ENCODE measurements at regions not wholly inside any gene's neighbourhood (a gene's known extent, or its start where the extent isn't known, plus 50 kb on each side); places are given as distances from the start of the nearest gene placed in this dataset.

DNA sequence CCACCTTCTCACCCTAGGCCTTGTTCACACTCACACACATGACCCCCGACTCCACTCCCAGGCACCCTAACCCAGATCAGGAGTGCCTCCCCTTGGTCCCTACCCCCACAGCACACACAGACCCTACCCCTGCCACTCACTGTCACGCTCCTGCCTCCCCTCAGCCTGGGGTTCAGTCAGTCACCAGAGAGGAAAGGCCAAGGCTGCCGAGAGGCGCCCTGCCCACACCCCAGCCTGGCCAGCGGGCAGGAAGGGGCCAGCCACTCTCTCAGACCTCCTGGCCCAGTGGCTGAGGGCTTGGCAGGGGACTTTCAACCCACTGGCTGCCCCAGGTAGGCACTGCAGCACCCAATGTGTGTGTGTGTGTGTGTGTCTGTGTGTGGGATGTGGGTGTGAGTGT is 122.4 kb upstream of the MVB12B start:
- TF ChIP-seq, protein P1, sequence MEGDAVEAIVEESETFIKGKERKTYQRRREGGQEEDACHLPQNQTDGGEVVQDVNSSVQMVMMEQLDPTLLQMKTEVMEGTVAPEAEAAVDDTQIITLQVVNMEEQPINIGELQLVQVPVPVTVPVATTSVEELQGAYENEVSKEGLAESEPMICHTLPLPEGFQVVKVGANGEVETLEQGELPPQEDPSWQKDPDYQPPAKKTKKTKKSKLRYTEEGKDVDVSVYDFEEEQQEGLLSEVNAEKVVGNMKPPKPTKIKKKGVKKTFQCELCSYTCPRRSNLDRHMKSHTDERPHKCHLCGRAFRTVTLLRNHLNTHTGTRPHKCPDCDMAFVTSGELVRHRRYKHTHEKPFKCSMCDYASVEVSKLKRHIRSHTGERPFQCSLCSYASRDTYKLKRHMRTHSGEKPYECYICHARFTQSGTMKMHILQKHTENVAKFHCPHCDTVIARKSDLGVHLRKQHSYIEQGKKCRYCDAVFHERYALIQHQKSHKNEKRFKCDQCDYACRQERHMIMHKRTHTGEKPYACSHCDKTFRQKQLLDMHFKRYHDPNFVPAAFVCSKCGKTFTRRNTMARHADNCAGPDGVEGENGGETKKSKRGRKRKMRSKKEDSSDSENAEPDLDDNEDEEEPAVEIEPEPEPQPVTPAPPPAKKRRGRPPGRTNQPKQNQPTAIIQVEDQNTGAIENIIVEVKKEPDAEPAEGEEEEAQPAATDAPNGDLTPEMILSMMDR (IDR thresholded peaks at IDR 0.05): no peak
- Histone ChIP-seq H3K4me3 (no peak overlapping the region), H3K9me3 (no peaks in the 10 kb centered on the region), H3K36me3 (ENCODE audit: low read depth) (no peaks in the 10 kb centered on the region), H3K4me1 (ENCODE audit: low read depth) (no peaks in the 10 kb centered on the region)
- intact Hi-C loops (cut with DNase I, micrococcal nuclease): no loop called here
- ATAC-seq: no peak
- DNase-seq: no peak

DNA sequence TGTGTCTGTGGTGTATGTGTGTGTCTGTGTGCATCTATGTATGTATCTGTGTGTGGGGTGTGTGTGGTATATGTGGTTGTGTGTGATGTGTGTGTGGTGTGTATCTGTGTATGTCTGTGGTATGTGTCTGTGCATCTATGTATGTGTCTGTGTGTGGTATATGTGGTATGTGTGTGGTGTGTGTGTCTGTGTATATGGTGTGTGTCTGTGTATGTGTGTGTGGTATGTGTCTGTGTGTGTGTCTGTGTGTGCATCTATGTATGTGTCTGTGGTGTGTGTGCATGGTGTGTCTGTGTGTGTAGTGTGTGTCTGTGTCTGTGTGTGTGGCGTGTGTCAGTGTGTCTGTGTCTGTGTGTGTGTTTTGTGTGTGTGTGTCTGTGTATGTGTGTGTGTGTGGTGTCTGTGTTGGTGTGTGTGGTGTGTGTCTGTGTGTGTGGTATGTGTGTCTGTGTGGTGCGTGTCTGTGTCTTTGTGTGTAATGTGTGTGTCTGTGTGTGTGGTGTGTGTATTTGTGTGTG is 121.9 kb upstream of the MVB12B start:
- Histone ChIP-seq H3K36me3 (ENCODE audit: low read depth) (no peaks in the 10 kb centered on the region), H3K4me3 (no peak overlapping the region), H3K9me3 (no peaks in the 10 kb centered on the region), H3K4me1 (ENCODE audit: low read depth) (no peaks in the 10 kb centered on the region)
- no peak for DNase-seq
- TF ChIP-seq, protein P1 (IDR thresholded peaks at IDR 0.05): no peak
- intact Hi-C loops (cut with DNase I, micrococcal nuclease): no loop called here
- no peak for ATAC-seq

DNA sequence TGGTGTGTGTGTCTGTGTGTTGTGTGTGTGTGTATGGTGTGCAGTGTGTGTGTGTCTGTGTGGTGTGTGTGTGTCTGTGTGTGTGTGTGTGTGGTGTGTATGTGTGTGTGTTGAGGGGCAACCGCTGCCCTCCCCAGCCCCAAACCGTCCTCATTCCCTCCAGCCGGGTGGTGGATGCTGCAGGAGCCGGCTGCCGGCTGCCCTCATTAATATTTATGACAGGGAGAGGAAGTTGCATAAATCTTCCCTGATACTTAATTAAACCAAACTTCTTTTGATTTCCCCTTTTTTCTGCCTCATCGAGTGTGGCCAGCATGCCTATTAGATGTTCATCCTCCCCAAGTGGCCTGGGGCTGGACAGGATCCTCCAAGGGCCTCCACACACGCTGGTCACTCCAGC is 121.4 kb upstream of the MVB12B start:
- TF ChIP-seq, protein P1 (IDR thresholded peaks at IDR 0.05): no peak
- Histone ChIP-seq H3K4me3 (no peak overlapping the region), H3K9me3 (no peaks in the 10 kb centered on the region), H3K4me1 (ENCODE audit: low read depth) (no peaks in the 10 kb centered on the region), H3K36me3 (ENCODE audit: low read depth) (no peaks in the 10 kb centered on the region)
- DNase-seq: no peak
- intact Hi-C loops (cut with DNase I, micrococcal nuclease): no loop called here
- no peak for ATAC-seq

DNA sequence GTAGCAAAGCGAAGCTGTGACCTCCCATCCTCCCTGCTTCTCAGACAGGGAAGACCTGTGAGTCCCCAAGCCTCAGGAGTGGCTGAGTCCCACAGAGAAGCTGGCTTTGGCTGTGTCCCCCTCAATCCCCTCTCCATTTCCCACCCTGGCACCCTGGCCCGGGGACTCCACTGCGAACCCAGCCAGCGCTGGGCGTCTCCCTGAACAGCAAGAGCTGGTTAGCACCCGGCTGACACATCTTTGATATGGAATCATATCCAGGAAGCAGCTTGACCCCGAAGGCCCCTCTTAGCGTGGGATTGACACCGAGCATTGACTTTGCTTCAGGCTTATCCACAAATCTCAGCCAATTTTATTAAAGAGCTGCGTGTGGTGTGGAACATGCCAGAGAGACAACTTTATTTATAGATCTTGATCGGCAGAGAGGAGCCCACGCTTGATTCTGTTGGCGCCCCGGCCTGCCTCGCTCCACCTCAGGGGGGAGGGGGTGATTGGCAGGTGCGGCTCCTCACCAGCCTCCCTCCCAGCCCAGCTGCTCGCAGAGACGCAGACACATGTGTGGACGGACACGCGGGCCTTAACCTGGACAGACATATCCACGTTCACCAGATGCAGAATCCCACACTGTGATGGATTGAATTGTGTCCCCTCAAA is 120.7 kb upstream of the MVB12B start:
- Histone ChIP-seq H3K4me1 (ENCODE audit: low read depth) (no peaks in the 10 kb centered on the region), H3K9me3 (no peaks in the 10 kb centered on the region), H3K36me3 (ENCODE audit: low read depth) (no peaks in the 10 kb centered on the region), H3K4me3 (no peak overlapping the region)
- intact Hi-C loops (cut with DNase I, micrococcal nuclease): no loop called here
- DNase-seq (no peak), ATAC-seq (no peak)
- TF ChIP-seq, protein P1 (IDR thresholded peaks at IDR 0.05): no peak

DNA sequence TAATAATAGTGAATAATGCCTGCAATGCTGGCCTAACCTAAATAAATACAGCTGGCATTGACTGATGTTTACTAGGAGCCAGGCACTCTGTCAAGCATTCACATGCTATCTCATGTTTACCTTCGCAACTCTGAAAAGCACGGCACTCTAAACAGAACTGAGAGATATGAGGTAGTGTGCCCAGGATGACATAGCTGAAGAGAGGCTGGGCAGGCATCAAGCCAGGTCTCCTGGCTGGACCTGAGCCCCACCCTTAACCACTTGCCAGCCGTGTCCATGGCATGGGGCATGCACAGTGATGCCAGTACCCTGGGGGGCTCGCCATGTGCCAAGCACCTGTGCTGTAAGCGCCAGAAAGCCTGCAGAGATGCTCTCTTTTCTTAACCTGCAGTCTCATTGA is 119.4 kb upstream of the MVB12B start:
- intact Hi-C loops (cut with DNase I, micrococcal nuclease): no loop called here
- H3K36me3 ChIP-seq (ENCODE audit: low read depth): no peaks in the 10 kb centered on the region
- no peak overlapping the region for H3K4me3 ChIP-seq
- ATAC-seq: no peak
- H3K9me3 ChIP-seq: no peaks in the 10 kb centered on the region
- no peaks in the 10 kb centered on the region for H3K4me1 ChIP-seq (ENCODE audit: low read depth)
- DNase-seq: no peak
- TF ChIP-seq, protein P1 (IDR thresholded peaks at IDR 0.05): no peak

Measured in mucosa of descending colon (tissue), 3 donors.